ENCODE measurements at regions not wholly inside any gene's neighbourhood (a gene's known extent, or its start where the extent isn't known, plus 50 kb on each side); places are given as distances from the start of the nearest gene placed in this dataset.

GRCh38 chr5:29845206-29845605 lies 1348.3 kb upstream of the CDH6 start:
- WGBS, 3 donors = 94 to 95% (median 94%) methylated on average over 3 of the region's 3 CpGs
- no peak overlapping the region for H3K4me3 ChIP-seq
- DNase-seq = no peak
- H3K27me3 ChIP-seq = no peaks in the 10 kb centered on the region
- H3K27ac ChIP-seq = no peak overlapping the region
- TF ChIP-seq POLR2A (IDR thresholded peaks at IDR 0.05) (no peak), CTCF (IDR thresholded peaks at IDR 0.05) (no peak), EP300 (IDR thresholded peaks at IDR 0.05) (no peak)
- intact Hi-C loops (cut with DNase I) = no loop called here
- no peaks in the 10 kb centered on the region for H3K4me1 ChIP-seq (ENCODE audit: insufficient read depth)
- no peaks in the 10 kb centered on the region for H3K9me3 ChIP-seq
- no peaks in the 10 kb centered on the region for H3K36me3 ChIP-seq

- no peak for DNase-seq
- TF ChIP-seq CTCF (IDR thresholded peaks at IDR 0.05) (no peak), EP300 (IDR thresholded peaks at IDR 0.05) (no peak), POLR2A (IDR thresholded peaks at IDR 0.05) (no peak)
- intact Hi-C loops (cut with DNase I) = no loop called here
- 45 to 64% (median 45%) methylated on average over 2 of the region's 2 CpGs for WGBS, 3 donors
- H3K4me3 ChIP-seq = no peak overlapping the region
- no peaks in the 10 kb centered on the region for H3K4me1 ChIP-seq (ENCODE audit: insufficient read depth)
- H3K27ac ChIP-seq = no peak overlapping the region
- no peaks in the 10 kb centered on the region for H3K9me3 ChIP-seq
- H3K36me3 ChIP-seq = no peaks in the 10 kb centered on the region
- no peaks in the 10 kb centered on the region for H3K27me3 ChIP-seq
Observed at GRCh38 chr5:29833394-29833793, 1360.1 kb upstream of the CDH6 start.

GRCh38 chr5:29822521-29822920 lies 1371.0 kb upstream of the CDH6 start:
- no peak for DNase-seq
- Histone ChIP-seq H3K27ac (no peak overlapping the region), H3K36me3 (no peaks in the 10 kb centered on the region), H3K4me3 (no peak overlapping the region), H3K27me3 (no peaks in the 10 kb centered on the region), H3K4me1 (ENCODE audit: insufficient read depth) (no peaks in the 10 kb centered on the region), H3K9me3 (no peaks in the 10 kb centered on the region)
- 58 to 67% (median 66%) methylated on average over 4 of the region's 4 CpGs for WGBS, 3 donors
- TF ChIP-seq EP300 (IDR thresholded peaks at IDR 0.05) (no peak), CTCF (IDR thresholded peaks at IDR 0.05) (no peak), POLR2A (IDR thresholded peaks at IDR 0.05) (no peak)
- intact Hi-C loops (cut with DNase I) = no loop called here

GRCh38 chr5:29811914-29812679 lies 1381.4 kb upstream of the CDH6 start:
- Histone ChIP-seq H3K27ac (no peak overlapping the region), H3K9me3 (no peaks in the 10 kb centered on the region), H3K4me3 (no peak overlapping the region), H3K27me3 (no peaks in the 10 kb centered on the region), H3K36me3 (no peaks in the 10 kb centered on the region), H3K4me1 (ENCODE audit: insufficient read depth) (no peaks in the 10 kb centered on the region)
- WGBS, 3 donors = 68 to 83% (median 70%) methylated on average over 2 of the region's 2 CpGs
- intact Hi-C loops (cut with DNase I) = no loop called here
- DNase-seq = no peak
- no peak for TF ChIP-seq EP300 (IDR thresholded peaks at IDR 0.05)

- Histone ChIP-seq H3K36me3 (no peaks in the 10 kb centered on the region), H3K27me3 (no peaks in the 10 kb centered on the region), H3K27ac (no peak overlapping the region), H3K4me1 (ENCODE audit: insufficient read depth) (no peaks in the 10 kb centered on the region), H3K4me3 (no peak overlapping the region), H3K9me3 (no peaks in the 10 kb centered on the region)
- no peak for TF ChIP-seq EP300 (IDR thresholded peaks at IDR 0.05)
- TF ChIP-seq POLR2A (IDR thresholded peaks at IDR 0.05) = no peak
- no peak for TF ChIP-seq CTCF (IDR thresholded peaks at IDR 0.05)
- DNase-seq = no peak
- 87 to 91% (median 90%) methylated on average over 3 of the region's 3 CpGs for WGBS, 3 donors
- intact Hi-C loops (cut with DNase I) = no loop called here
Observed at GRCh38 chr5:29805804-29806203, 1387.7 kb upstream of the CDH6 start.

All from ovary (tissue), 7 donors.